ENCODE measurements at regions not wholly inside any gene's neighbourhood (a gene's known extent, or its start where the extent isn't known, plus 50 kb on each side); places are given as distances from the start of the nearest gene placed in this dataset.

- TF ChIP-seq CTCF (IDR thresholded peaks at IDR 0.05): no peak
- intact Hi-C loops (cut with DNase I): no loop called here
- no peaks in the 10 kb centered on the region for H3K4me1 ChIP-seq
- no peaks in the 10 kb centered on the region for H3K36me3 ChIP-seq (ENCODE audit: insufficient read depth in 1 of 2, low read depth in 1 of 2)
- no peak overlapping the region for H3K4me3 ChIP-seq
- H3K9me3 ChIP-seq: no peaks in the 10 kb centered on the region
- H3K27ac ChIP-seq: no peak overlapping the region
- no peaks in the 10 kb centered on the region for H3K27me3 ChIP-seq (ENCODE audit: insufficient read depth in 3 of 3, low read length in 2 of 3)
- ATAC-seq (no peak), DNase-seq (no peak)
- WGBS, 3 donors: 51 to 54% (median 52%) methylated on average over 9 of the region's 9 CpGs
Measured at GRCh38 chr9:118446943-118447639, 742.9 kb downstream of the TLR4 start.

- no peak for DNase-seq
Measured at GRCh38 chr9:118449554-118449953, 745.4 kb downstream of the TLR4 start.

GRCh38 chr9:118455259-118455658 lies 751.1 kb downstream of the TLR4 start:
- H3K36me3 ChIP-seq (ENCODE audit: insufficient read depth in 1 of 2, low read depth in 1 of 2): no peaks in the 10 kb centered on the region
- DNase-seq: no peak
- ATAC-seq: no peak
- no peaks in the 10 kb centered on the region for H3K4me1 ChIP-seq
- no peak overlapping the region for H3K27ac ChIP-seq
- H3K9me3 ChIP-seq: no peaks in the 10 kb centered on the region
- H3K4me3 ChIP-seq: no peak overlapping the region
- intact Hi-C loops (cut with DNase I): no loop called here
- no peaks in the 10 kb centered on the region for H3K27me3 ChIP-seq (ENCODE audit: insufficient read depth in 3 of 3, low read length in 2 of 3)
- 67 to 78% (median 69%) methylated on average over 2 of the region's 2 CpGs for WGBS, 3 donors
- TF ChIP-seq CTCF (IDR thresholded peaks at IDR 0.05): no peak

More at GRCh38 chr9:118449554-118449953, 745.4 kb downstream of the TLR4 start:
- Histone ChIP-seq H3K27me3 (ENCODE audit: insufficient read depth in 3 of 3, low read length in 2 of 3) (no peaks in the 10 kb centered on the region), H3K27ac (no peak overlapping the region), H3K4me1 (no peaks in the 10 kb centered on the region), H3K4me3 (no peak overlapping the region), H3K9me3 (no peaks in the 10 kb centered on the region), H3K36me3 (ENCODE audit: insufficient read depth in 1 of 2, low read depth in 1 of 2) (no peaks in the 10 kb centered on the region)
- no peak for TF ChIP-seq CTCF (IDR thresholded peaks at IDR 0.05)
- ATAC-seq: no peak
- intact Hi-C loops (cut with DNase I): no loop called here
- 66 to 72% (median 66%) methylated on average over 2 of the region's 2 CpGs for WGBS, 3 donors

GRCh38 chr9:118455788-118456187 lies 751.6 kb downstream of the TLR4 start:
- intact Hi-C loops (cut with DNase I): no loop called here
- Histone ChIP-seq H3K27me3 (ENCODE audit: insufficient read depth in 3 of 3, low read length in 2 of 3) (no peaks in the 10 kb centered on the region), H3K9me3 (no peaks in the 10 kb centered on the region), H3K27ac (no peak overlapping the region), H3K36me3 (ENCODE audit: insufficient read depth in 1 of 2, low read depth in 1 of 2) (no peaks in the 10 kb centered on the region), H3K4me3 (no peak overlapping the region), H3K4me1 (no peaks in the 10 kb centered on the region)
- DNase-seq (no peak), ATAC-seq (no peak)
- no peak for TF ChIP-seq CTCF (IDR thresholded peaks at IDR 0.05)
- 13 to 28% (median 27%) methylated on average over 2 of the region's 2 CpGs for WGBS, 3 donors

Data from psoas muscle (tissue), 7 donors.